HCT116 (cell line): ENCODE measurements at regions not wholly inside any gene's neighbourhood (a gene's known extent, or its start where the extent isn't known, plus 50 kb on each side); places are given as distances from the start of the nearest gene placed in this dataset.

Source experiments
- ATAC-seq: fragments of 200-7000 bp; cut with Tn5 transposase; 2 replicates; pipeline ENCODE4 v1.9.1; 2020; ENCODE audit warnings: mild to moderate bottlenecking, moderate library complexity
- BruUV-seq: library from RNA; stranded (reverse); fragments of 400-500 nt; replicated peaks from 2 replicates; lab custom pipeline; 2021; lab: Mats Ljungman, UMichigan
- CTCF ChIA-PET: fragments of 300-600 bp; sonication (Branson Sonifier 250); formaldehyde crosslinking; loops from one replicate; lab custom pipeline; 2021; ENCODE audit warnings: antibody characterized with exemption; lab: Charles Lee
- POLR2A ChIA-PET: fragments of 300-600, 350-600 bp; sonication (Branson Sonifier 250); formaldehyde crosslinking; loops from one replicate; lab custom pipeline; 2021; ENCODE audit warnings: antibody characterized with exemption; lab: Charles Lee
- RAD21 ChIA-PET, 2 experiments: fragments of 300-600 bp; sonication (Branson Sonifier 250); formaldehyde crosslinking; loops; one replicate each; lab custom pipeline; 2023; ENCODE audit warnings: low total read pairs in 2 of 2; ENCODE audit not compliant: uncharacterized antibody in 2 of 2, unreplicated experiment in 2 of 2, low non-redundant PET in 1 of 2; lab: Charles Lee
- DNase-seq: peaks from one replicate; pipeline ENCODE4 v3.0.0-alpha.2; 2010; ENCODE audit warnings: low read depth, low spot score
- H2AFZ ChIP-seq: fragments of 200-600 bp; shearing (Covaris generic), sonication (generic); 2 replicates; pipeline ENCODE4 v1.6.1; 2017; ENCODE audit warnings: low read depth, mixed run types, mixed read lengths, antibody characterized with exemption, low read length; ENCODE audit not compliant: poor library complexity, severe bottlenecking
- H3K27ac ChIP-seq: 2 replicates; pipeline ENCODE4 v1.5.1; 2012; ENCODE audit warnings: low read depth, low read length
- H3K27me3 ChIP-seq: fragments of 200-600 bp; sonication (generic); 2 replicates; pipeline ENCODE4 v1.6.1; 2016; ENCODE audit warnings: mixed run types, low read length, mixed read lengths; ENCODE audit not compliant: insufficient read depth
- H3K36me3 ChIP-seq, 2 experiments: fragments of 200-500 bp in 1 of 2; fragments of 200-600 bp in 1 of 2; sonication (Bioruptor generic) in 1 of 2; sonication (generic) in 1 of 2; 2 replicates each; pipeline versions ENCODE4 v1.5.1 to v1.6.1; 2014 to 2016; ENCODE audit warnings: low read length in 2 of 2, inconsistent platforms in 1 of 2, mixed read lengths in 1 of 2, mixed run types in 1 of 2; ENCODE audit not compliant: insufficient read depth in 2 of 2, control insufficient read depth in 1 of 2
- H3K4me1 ChIP-seq, 2 experiments: fragments of 200-600 bp in 1 of 2; sonication (generic) in 1 of 2; 2 replicates each; pipeline versions ENCODE4 v1.5.1 to v1.6.1; 2012 to 2017; ENCODE audit warnings: low read length in 2 of 2, inconsistent platforms in 1 of 2, mild to moderate bottlenecking in 1 of 2, mixed read lengths in 1 of 2, mixed run types in 1 of 2, moderate library complexity in 1 of 2; ENCODE audit not compliant: insufficient read depth in 2 of 2, control insufficient read depth in 1 of 2
- H3K4me2 ChIP-seq: fragments of 200-600 bp; sonication (generic); 2 replicates; pipeline ENCODE4 v1.6.1; 2017; ENCODE audit warnings: mixed run types, low read length, mixed read lengths
- H3K4me3 ChIP-seq, 2 experiments: fragments of 200-600 bp in 1 of 2; sonication (generic) in 1 of 2; replicated peaks in 1 of 2; 2 replicates each; pipeline ENCODE4 v1.5.1; 2011 to 2016; ENCODE audit warnings: low read length in 2 of 2, control low read depth in 1 of 2, low read depth in 1 of 2, mild to moderate bottlenecking in 1 of 2, mixed read lengths in 1 of 2, mixed run types in 1 of 2
- H3K79me2 ChIP-seq: fragments of 200-600 bp; sonication (generic); 2 replicates; pipeline ENCODE4 v1.6.1; 2017; ENCODE audit warnings: mild to moderate bottlenecking, mixed run types, low read length, moderate library complexity, mixed read lengths; ENCODE audit not compliant: insufficient read depth
- H3K9ac ChIP-seq: fragments of 200-600 bp; sonication (generic); 2 replicates; pipeline ENCODE4 v1.6.1; 2016; ENCODE audit warnings: low read length, mixed read lengths
- H3K9me2 ChIP-seq: fragments of 200-600 bp; sonication (generic), shearing (Covaris generic); 2 replicates; pipeline ENCODE4 v1.6.1; 2017; ENCODE audit warnings: mixed run types, mild to moderate bottlenecking, moderate library complexity; ENCODE audit not compliant: insufficient read depth
- H3K9me3 ChIP-seq, 2 experiments: fragments of 200-500 bp in 1 of 2; fragments of 200-600 bp in 1 of 2; sonication (Bioruptor generic) in 1 of 2; sonication (generic) in 1 of 2; 2 replicates each; pipeline ENCODE4 v1.6.1; 2014 to 2017; ENCODE audit warnings: low read length in 2 of 2, mixed read lengths in 2 of 2, inconsistent platforms in 1 of 2, low read depth in 1 of 2, mild to moderate bottlenecking in 1 of 2, mixed run types in 1 of 2, moderate library complexity in 1 of 2; ENCODE audit not compliant: control insufficient read depth in 1 of 2, insufficient read depth in 1 of 2
- H4K20me1 ChIP-seq: fragments of 200-600 bp; sonication (generic), shearing (Covaris generic); 2 replicates; pipeline ENCODE4 v1.6.1; 2017; ENCODE audit warnings: mixed run types, mild to moderate bottlenecking, moderate library complexity; ENCODE audit not compliant: insufficient read depth
- ATF3 ChIP-seq: IDR thresholded peaks from 2 replicates; pipeline ENCODE4 v1.6.1; 2012
- EGR1 ChIP-seq: IDR thresholded peaks from 2 replicates; pipeline ENCODE4 v1.6.1; 2012; ENCODE audit warnings: low read depth
- FOSL1 ChIP-seq: IDR thresholded peaks from 2 replicates; pipeline ENCODE4 v1.6.1; 2012; ENCODE audit warnings: low read depth
- MAX ChIP-seq: IDR thresholded peaks from 2 replicates; pipeline ENCODE4 v1.6.1; 2012
- POLR2A ChIP-seq: IDR thresholded peaks from 2 replicates; pipeline ENCODE4 v1.7.0; 2011; ENCODE audit warnings: borderline replicate concordance; ENCODE audit not compliant: insufficient read depth, insufficient read length; ENCODE audit errors: extremely low read depth
- RAD21 ChIP-seq: IDR thresholded peaks from 2 replicates; pipeline ENCODE4 v1.6.1; 2012; ENCODE audit warnings: low read depth, mild to moderate bottlenecking
- SIN3A ChIP-seq: IDR thresholded peaks from 2 replicates; pipeline ENCODE4 v1.6.1; 2012; ENCODE audit warnings: low read depth
- SP1 ChIP-seq: IDR thresholded peaks from 2 replicates; pipeline ENCODE4 v1.6.1; 2012; ENCODE audit warnings: low read depth
- TCF7L2 ChIP-seq: IDR thresholded peaks from 2 replicates; pipeline ENCODE4 v1.7.0; 2011; ENCODE audit warnings: borderline replicate concordance, inconsistent platforms; ENCODE audit not compliant: insufficient read depth, insufficient read length; ENCODE audit errors: extremely low read depth
- YY1 ChIP-seq: IDR thresholded peaks from 2 replicates; pipeline ENCODE4 v1.6.1; 2011; ENCODE audit warnings: low read length, low read depth, moderate library complexity, mild to moderate bottlenecking; ENCODE audit not compliant: insufficient replicate concordance; ENCODE audit errors: extremely low read depth
- ZBTB33 ChIP-seq: IDR thresholded peaks from 2 replicates; pipeline ENCODE4 v1.6.1; 2011; ENCODE audit warnings: mild to moderate bottlenecking, low read length, moderate library complexity; ENCODE audit not compliant: insufficient replicate concordance; ENCODE audit errors: extremely low read depth
- ZFX ChIP-seq: fragments of 450-650 bp; IDR thresholded peaks from 2 replicates; pipeline ENCODE4 v1.6.1; 2017
- intact Hi-C: fragments of 100-400 bp; cut with micrococcal nuclease; formaldehyde crosslinking; loops from 2 replicates; pipeline ENCODE4 v1.10.0; 2022

- ATAC-seq, result no peak
- POLR2A ChIA-PET, result no interaction called here
These were observed 54.9 kb upstream of the TANC2 start for GRCh38 chr17:62911114-62911513.

More at GRCh38 chr17:62911114-62911513, 54.9 kb upstream of the TANC2 start:
- intact Hi-C loops, result no loop called here
- Histone ChIP-seq H3K27me3 (no peaks in the 10 kb centered on the region), H3K4me1 (no peaks in the 10 kb centered on the region), H2AFZ (no peak overlapping the region), H3K4me2 (no peak overlapping the region), H3K9me3 (no peaks in the 10 kb centered on the region), H3K9me2 (no peaks in the 10 kb centered on the region), H3K9ac (no peak overlapping the region), H3K36me3 (no peaks in the 10 kb centered on the region), H3K4me3 (no peak overlapping the region), H4K20me1 (no peaks in the 10 kb centered on the region), H3K79me2 (no peaks in the 10 kb centered on the region), H3K27ac (no peak overlapping the region)
- no TSS peak for BruUV-seq
- ChIA-PET RAD21 (no interaction called here), CTCF (no interaction called here)
- TF ChIP-seq TCF7L2 (no peak), MAX (no peak), ZFX (no peak), SIN3A (no peak), ATF3 (no peak), YY1 (no peak), EGR1 (no peak), SP1 (no peak), ZBTB33 (no peak), FOSL1 (no peak), POLR2A (no peak), RAD21 (no peak)
- DNase-seq, result no peak
